ENCODE measurements at regions not wholly inside any gene's neighbourhood (a gene's known extent, or its start where the extent isn't known, plus 50 kb on each side); places are given as distances from the start of the nearest gene placed in this dataset.

- no peak overlapping the region for H3K4me3 ChIP-seq
- 25% methylated on average over 2 of the region's 2 CpGs for WGBS
- TF ChIP-seq CTCF (IDR thresholded peaks at IDR 0.05): no peak
- no peak for TF ChIP-seq EP300 (IDR thresholded peaks at IDR 0.05)
- no peak for TF ChIP-seq POLR2A (IDR thresholded peaks at IDR 0.05)
- no peak for TF ChIP-seq POLR2AphosphoS5 (IDR thresholded peaks at IDR 0.05)
- no peak for DNase-seq (ENCODE audit: low spot score in 2 of 2)
- H3K27me3 ChIP-seq: no peaks in the 10 kb centered on the region
- H3K4me1 ChIP-seq: peaks cover 5% of the 10 kb centered on the region
- no peaks in the 10 kb centered on the region for H3K36me3 ChIP-seq
- no peak overlapping the region for H3K27ac ChIP-seq
- H3K9me3 ChIP-seq: no peaks in the 10 kb centered on the region
Observed at GRCh38 chr16:61564716-61565115, 471.5 kb downstream of the CDH8 start.

GRCh38 chr16:61555718-61556441, 480.4 kb downstream of the CDH8 start:
- Histone ChIP-seq H3K36me3 (no peaks in the 10 kb centered on the region), H3K4me1 (no peaks in the 10 kb centered on the region), H3K4me3 (no peak overlapping the region), H3K9me3 (no peaks in the 10 kb centered on the region), H3K27ac (no peak overlapping the region), H3K27me3 (no peaks in the 10 kb centered on the region)
- DNase-seq (ENCODE audit: low spot score in 2 of 2): no peak
- no peak for TF ChIP-seq CTCF (IDR thresholded peaks at IDR 0.05)
- TF ChIP-seq EP300 (IDR thresholded peaks at IDR 0.05): no peak
- TF ChIP-seq POLR2A (IDR thresholded peaks at IDR 0.05): no peak
- no peak for TF ChIP-seq POLR2AphosphoS5 (IDR thresholded peaks at IDR 0.05)
- 97% methylated on average over 17 of the region's 24 CpGs for WGBS

GRCh38 chr16:61549327-61549726, 486.9 kb downstream of the CDH8 start:
- TF ChIP-seq POLR2A (IDR thresholded peaks at IDR 0.05) (no peak), CTCF (IDR thresholded peaks at IDR 0.05) (no peak), POLR2AphosphoS5 (IDR thresholded peaks at IDR 0.05) (no peak), EP300 (IDR thresholded peaks at IDR 0.05) (no peak)
- no peak for DNase-seq (ENCODE audit: low spot score in 2 of 2)
- no peaks in the 10 kb centered on the region for H3K4me1 ChIP-seq
- H3K4me3 ChIP-seq: no peak overlapping the region
- H3K9me3 ChIP-seq: no peaks in the 10 kb centered on the region
- H3K27me3 ChIP-seq: no peaks in the 10 kb centered on the region
- H3K36me3 ChIP-seq: no peaks in the 10 kb centered on the region
- no peak overlapping the region for H3K27ac ChIP-seq
- WGBS: 48% methylated on average over 2 of the region's 2 CpGs

- H3K4me1 ChIP-seq: no peaks in the 10 kb centered on the region
- H3K9me3 ChIP-seq: no peaks in the 10 kb centered on the region
- no peak overlapping the region for H3K27ac ChIP-seq
- no peak for DNase-seq (ENCODE audit: low spot score in 2 of 2)
- no peak overlapping the region for H3K4me3 ChIP-seq
- no peaks in the 10 kb centered on the region for H3K36me3 ChIP-seq
- TF ChIP-seq POLR2AphosphoS5 (IDR thresholded peaks at IDR 0.05) (no peak), CTCF (IDR thresholded peaks at IDR 0.05) (no peak), EP300 (IDR thresholded peaks at IDR 0.05) (no peak), POLR2A (IDR thresholded peaks at IDR 0.05) (no peak)
- no peaks in the 10 kb centered on the region for H3K27me3 ChIP-seq
Observed at GRCh38 chr16:61547626-61548025, 488.6 kb downstream of the CDH8 start.

GRCh38 chr16:61544165-61544564, 492.1 kb downstream of the CDH8 start:
- Histone ChIP-seq H3K9me3 (no peaks in the 10 kb centered on the region), H3K27ac (no peak overlapping the region), H3K36me3 (no peaks in the 10 kb centered on the region), H3K4me3 (no peak overlapping the region), H3K27me3 (no peaks in the 10 kb centered on the region), H3K4me1 (no peaks in the 10 kb centered on the region)
- TF ChIP-seq POLR2A (IDR thresholded peaks at IDR 0.05) (no peak), EP300 (IDR thresholded peaks at IDR 0.05) (no peak), POLR2AphosphoS5 (IDR thresholded peaks at IDR 0.05) (no peak), CTCF (IDR thresholded peaks at IDR 0.05) (no peak)
- 49% methylated on average over 2 of the region's 2 CpGs for WGBS
- DNase-seq (ENCODE audit: low spot score in 2 of 2): no peak
